Right ventricle myocardium inferior (tissue), 1 donor: ENCODE measurements at regions not wholly inside any gene's neighbourhood (a gene's known extent, or its start where the extent isn't known, plus 50 kb on each side); places are given as distances from the start of the nearest gene placed in this dataset.

Source experiments
- ATAC-seq: fragments of 200-7000 bp; cut with Tn5 transposase; one replicate; pipeline ENCODE4 v1.9.1; 2020; ENCODE audit warnings: mild to moderate bottlenecking, moderate library complexity
- DNase-seq: peaks from one replicate; pipeline ENCODE4 v3.0.0; 2021; ENCODE audit errors: missing footprints
- intact Hi-C: fragments of 100-400 bp; cut with DNase I; formaldehyde crosslinking; loops from one replicate; pipeline ENCODE4 v1.11.0; 2022
- donor health status: DM: no; HTN: yes; CAD: no; lungs with severe emphysema.

GRCh38 chr5:113776832-113777525 lies 263.5 kb downstream of the YTHDC2 start:
- DNase-seq (no peak), ATAC-seq (no peak)
- intact Hi-C loops, result no loop called here

- intact Hi-C loops, result no loop called here
- ATAC-seq (no peak), DNase-seq (no peak)
Measured at GRCh38 chr5:113778147-113778546, 264.7 kb downstream of the YTHDC2 start.

DNA sequence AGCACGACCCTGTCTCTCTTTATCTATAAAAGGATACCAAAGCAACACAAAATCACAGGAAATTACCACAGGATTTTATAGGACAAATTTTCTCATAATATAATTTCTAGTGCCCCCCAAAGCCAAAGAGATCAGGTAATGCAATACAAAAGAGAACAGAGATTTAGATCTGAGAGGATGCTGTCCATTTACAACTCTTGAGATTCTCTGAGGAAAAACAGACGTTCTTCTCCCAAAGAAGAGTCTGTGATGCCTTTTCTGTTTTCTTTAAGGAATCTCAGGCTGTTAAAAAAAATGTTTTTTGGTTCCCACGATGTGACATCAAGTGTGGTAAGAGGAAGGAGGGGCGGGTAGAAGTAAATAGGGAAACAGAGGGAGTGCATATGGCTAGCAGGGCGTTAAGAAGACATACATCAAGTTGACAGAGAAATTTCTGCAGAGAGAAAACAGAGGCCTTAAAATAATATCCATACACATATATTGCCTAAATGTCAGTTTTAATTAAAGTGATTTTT lies 274.7 kb downstream of the YTHDC2 start:
- ATAC-seq (no peak), DNase-seq (no peak)
- intact Hi-C loops, result no loop called here

DNA sequence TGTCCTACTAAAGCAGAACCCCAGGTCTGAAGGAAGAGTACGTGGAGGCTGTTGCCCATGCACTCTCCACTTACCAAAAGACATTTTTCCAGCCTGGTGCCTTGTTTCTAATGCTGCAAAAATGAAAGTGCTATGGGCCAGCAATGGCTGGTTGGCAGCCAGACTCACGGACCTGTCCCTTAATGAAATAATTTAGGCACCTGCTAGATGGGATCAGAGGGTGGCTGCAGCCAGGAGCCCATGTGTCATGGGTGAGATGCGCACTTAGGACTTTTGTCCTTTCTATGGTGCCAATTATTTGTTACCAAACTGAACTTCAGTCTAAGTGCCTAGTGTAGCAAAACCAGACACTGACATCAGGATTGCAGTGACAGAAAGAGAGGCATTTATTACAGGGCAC lies 276.3 kb downstream of the YTHDC2 start:
- intact Hi-C loops, result no loop called here
- ATAC-seq (no peak), DNase-seq (no peak)

DNA sequence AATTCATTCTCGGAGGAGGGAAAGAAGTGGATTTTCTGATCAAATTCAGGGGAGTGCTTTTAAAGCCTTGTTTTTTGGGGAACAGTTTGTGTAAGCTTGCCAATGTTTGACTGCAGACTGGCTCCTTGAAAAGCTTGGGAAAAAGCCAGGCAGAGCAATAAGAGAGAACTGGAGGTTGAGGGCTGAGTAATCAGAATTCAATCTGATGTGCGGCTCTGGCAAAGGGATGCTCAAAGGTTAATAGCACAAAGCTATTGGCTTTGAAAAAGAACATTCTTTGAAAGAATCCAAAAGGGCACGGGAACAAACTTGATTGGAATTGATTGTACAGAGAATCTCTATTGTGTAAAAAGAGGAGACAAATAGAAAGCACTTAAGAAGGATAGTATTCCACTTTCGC lies 279.3 kb downstream of the YTHDC2 start:
- intact Hi-C loops, result no loop called here
- no peak for DNase-seq
- ATAC-seq, result no peak

- DNase-seq (no peak), ATAC-seq (no peak)
- intact Hi-C loops, result no loop called here
Measured at GRCh38 chr5:113794981-113795380, 281.5 kb downstream of the YTHDC2 start.

- no peak for DNase-seq
- no peak for ATAC-seq
- intact Hi-C loops, result no loop called here
Measured at GRCh38 chr5:113800686-113801085, 287.2 kb downstream of the YTHDC2 start.

DNA sequence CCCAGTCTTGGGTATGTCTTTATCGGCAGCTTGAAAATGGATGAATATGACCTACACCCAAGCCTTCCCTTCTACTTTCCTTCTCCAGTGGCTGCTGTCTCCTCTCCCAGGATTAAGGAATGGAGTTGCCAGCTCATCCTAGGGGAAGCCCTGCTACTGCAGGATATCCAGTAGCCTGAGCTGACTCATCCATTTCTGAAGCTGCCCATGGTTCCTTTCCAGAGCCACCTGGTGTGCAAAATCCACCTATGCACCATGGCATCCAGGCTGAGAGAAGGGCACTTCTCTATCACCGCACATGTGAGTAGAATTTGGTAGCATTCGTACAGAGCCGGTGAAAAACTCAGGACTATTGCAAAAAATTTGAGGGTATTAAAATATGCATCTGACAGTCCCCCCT lies 290.8 kb downstream of the YTHDC2 start:
- DNase-seq (no peak), ATAC-seq (no peak)
- intact Hi-C loops, result no loop called here

- no peak for ATAC-seq
- intact Hi-C loops, result no loop called here
Measured at GRCh38 chr5:113804943-113805342, 291.4 kb downstream of the YTHDC2 start.

DNA sequence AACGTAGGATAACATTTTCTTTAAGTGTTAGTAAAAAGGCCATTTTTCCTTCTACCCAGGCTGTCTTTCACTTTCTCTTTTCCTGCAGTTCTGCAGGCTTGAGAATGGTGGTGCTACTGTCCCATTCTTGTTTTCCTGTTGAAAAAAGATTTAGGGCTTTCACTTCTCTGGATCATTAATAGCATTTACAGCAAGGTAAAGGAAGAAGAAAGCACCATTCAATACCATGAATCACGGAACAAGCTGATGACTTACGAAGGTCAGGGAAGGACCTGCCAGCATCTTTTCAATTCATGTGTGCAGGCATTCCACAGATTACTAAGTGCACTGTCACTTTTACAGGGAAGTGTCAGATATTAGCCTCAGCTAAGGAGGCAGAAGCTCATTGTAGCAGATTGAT lies 292.8 kb downstream of the YTHDC2 start:
- ATAC-seq (no peak), DNase-seq (no peak)

More at GRCh38 chr5:113804943-113805342, 291.4 kb downstream of the YTHDC2 start:
- DNase-seq, result no peak

DNA sequence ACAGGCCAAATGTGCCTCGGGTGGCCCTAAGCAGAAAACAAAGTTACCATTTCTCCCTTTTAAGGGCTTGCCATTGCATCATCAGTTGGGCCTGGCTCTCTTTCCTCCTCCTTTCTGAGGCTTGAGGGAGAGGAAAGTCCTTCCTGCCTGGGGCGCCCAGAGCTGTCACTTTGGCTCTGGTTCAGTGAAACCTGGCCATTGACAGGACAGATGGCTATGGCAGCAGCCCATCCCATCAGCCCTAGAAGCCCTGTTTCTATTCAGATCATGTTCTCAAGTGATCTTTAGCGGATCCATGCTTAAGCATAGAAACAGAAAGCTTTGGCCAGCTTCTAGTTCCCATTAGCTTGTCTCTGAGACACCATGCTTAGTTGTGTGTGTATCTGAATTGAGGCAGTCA lies 293.4 kb downstream of the YTHDC2 start:
- intact Hi-C loops, result no loop called here
- ATAC-seq, result peak; percentile 76
- DNase-seq, result peak; percentile 31

More for the DNA sequence above, 292.8 kb downstream of the YTHDC2 start:
- intact Hi-C loops, result no loop called here

GRCh38 chr5:113807427-113807991 lies 294.0 kb downstream of the YTHDC2 start:
- ATAC-seq (peak; percentile 49), DNase-seq (peak; percentile 26)
- intact Hi-C loops, result no loop called here

GRCh38 chr5:113808956-113809355 lies 295.5 kb downstream of the YTHDC2 start:
- intact Hi-C loops, result no loop called here

DNA sequence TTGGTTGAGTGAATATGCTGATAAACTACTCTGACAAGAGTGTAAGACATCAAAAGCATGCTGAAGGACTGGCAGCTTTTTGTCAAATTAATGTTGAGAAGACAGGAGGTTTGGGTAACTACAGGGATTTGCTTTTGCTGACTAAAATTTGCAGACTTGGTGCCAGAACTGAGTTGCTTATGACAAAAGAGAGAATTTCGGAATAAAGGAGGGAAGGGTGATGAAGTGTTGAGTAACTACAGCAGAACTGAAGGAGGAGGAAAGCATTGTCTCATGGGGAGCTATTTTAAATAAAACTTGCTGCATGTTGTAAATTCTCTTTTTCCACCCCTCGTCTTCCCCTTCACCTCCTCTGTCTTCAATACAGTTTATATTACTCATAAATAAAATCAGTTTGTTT lies 296.1 kb downstream of the YTHDC2 start:
- ATAC-seq, result no peak
- intact Hi-C loops, result no loop called here
- DNase-seq, result no peak

More at GRCh38 chr5:113808956-113809355, 295.5 kb downstream of the YTHDC2 start:
- DNase-seq (no peak), ATAC-seq (no peak)

DNA sequence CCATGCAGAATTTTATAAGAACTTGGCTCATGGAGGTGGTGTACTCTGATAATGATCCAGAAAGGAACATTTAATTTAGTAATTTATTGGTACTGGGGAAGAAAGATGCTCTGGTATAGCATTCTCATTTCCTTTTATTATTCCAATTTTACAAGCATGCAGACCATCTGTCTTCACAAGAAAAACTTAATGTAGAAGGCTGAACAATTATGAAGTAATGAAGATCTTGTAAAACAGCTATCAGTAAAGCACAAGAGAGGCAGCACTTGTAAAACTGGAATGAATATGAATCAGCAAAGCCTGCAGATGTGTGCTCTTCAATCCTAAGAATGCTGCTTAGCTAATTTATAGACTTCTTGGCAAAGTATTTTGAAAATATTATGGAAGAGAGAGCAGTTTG lies 300.0 kb downstream of the YTHDC2 start:
- ATAC-seq, result no peak
- intact Hi-C loops, result no loop called here
- DNase-seq, result no peak

DNA sequence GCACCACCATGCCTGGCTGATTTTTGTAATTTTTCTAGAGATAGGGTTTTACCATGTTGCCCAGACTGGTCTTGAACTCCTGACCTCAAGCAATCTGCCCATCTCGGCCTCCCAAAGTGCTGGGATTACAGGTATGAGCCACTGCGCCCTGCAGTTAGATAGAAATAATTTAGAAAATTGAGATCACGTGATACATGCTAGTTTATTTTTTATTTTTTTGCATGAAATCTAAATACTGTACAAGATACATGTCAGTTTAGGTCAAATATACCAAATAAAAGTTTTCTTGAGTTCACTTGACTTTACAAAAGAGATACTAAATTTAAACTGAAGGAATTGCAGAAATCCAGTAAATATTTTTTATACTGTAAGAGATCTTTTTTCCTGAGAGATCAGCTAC lies 304.2 kb downstream of the YTHDC2 start:
- no peak for DNase-seq
- no peak for ATAC-seq
- intact Hi-C loops, result no loop called here

- DNase-seq (no peak), ATAC-seq (no peak)
- intact Hi-C loops, result no loop called here
Measured at GRCh38 chr5:113823696-113824095, 310.2 kb downstream of the YTHDC2 start.

DNA sequence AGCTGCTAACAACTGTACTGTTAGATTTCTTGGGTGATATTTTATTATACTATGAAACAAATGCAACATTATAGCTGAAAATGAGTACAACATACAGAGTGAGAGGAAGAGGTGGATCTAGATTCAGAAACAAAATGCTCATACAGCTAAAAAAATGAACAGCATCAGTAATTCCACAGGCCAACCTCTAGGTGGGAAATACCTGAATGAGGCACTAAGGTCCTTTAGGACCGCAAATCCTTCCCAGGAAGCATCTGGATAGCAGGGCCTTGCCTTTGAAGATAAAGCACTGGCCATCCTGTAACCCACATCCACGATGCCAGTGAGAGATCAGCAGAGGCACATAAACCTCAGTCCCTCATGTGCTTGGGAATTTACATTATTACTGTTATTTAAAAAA lies 310.8 kb downstream of the YTHDC2 start:
- intact Hi-C loops, result no loop called here
- DNase-seq (no peak), ATAC-seq (no peak)

- ATAC-seq (no peak), DNase-seq (no peak)
- intact Hi-C loops, result no loop called here
Measured at GRCh38 chr5:113825176-113825575, 311.7 kb downstream of the YTHDC2 start.

- no peak for DNase-seq
- intact Hi-C loops, result no loop called here
- ATAC-seq, result no peak
Measured at GRCh38 chr5:113846941-113847340, 333.4 kb downstream of the YTHDC2 start.

GRCh38 chr5:113864437-113864836 lies 350.9 kb downstream of the YTHDC2 start:
- intact Hi-C loops, result no loop called here
- no peak for DNase-seq
- ATAC-seq, result no peak
